ENCODE measurements at regions not wholly inside any gene's neighbourhood (a gene's known extent, or its start where the extent isn't known, plus 50 kb on each side); places are given as distances from the start of the nearest gene placed in this dataset.

DNA sequence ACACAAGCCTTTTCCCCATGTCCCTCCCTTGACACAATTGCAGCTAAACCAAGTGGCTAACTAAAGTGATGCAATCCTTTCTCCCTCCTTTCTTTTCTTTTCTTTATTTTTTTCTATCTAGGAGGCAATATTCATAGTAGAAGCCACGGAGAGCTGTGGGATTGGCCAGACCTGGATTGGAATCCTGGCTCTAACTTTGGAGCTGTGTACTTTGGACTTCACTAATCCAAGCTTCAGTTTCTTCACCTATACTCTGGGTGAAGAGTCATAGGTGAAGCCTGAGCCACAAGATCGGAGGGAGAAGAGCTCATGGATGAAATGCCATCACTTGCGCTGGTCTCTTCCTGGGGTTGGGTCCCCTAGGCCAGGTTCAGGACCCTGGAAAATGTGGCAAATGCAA is 177.2 kb downstream of the IRX5 start:
- DNase-seq (ENCODE audit: low spot score) = no peak
- in situ Hi-C loops (cut with MboI; ENCODE audit: low sequenced_read_pairs, unreplicated experiment) = no loop called here
- TF ChIP-seq, protein P1, sequence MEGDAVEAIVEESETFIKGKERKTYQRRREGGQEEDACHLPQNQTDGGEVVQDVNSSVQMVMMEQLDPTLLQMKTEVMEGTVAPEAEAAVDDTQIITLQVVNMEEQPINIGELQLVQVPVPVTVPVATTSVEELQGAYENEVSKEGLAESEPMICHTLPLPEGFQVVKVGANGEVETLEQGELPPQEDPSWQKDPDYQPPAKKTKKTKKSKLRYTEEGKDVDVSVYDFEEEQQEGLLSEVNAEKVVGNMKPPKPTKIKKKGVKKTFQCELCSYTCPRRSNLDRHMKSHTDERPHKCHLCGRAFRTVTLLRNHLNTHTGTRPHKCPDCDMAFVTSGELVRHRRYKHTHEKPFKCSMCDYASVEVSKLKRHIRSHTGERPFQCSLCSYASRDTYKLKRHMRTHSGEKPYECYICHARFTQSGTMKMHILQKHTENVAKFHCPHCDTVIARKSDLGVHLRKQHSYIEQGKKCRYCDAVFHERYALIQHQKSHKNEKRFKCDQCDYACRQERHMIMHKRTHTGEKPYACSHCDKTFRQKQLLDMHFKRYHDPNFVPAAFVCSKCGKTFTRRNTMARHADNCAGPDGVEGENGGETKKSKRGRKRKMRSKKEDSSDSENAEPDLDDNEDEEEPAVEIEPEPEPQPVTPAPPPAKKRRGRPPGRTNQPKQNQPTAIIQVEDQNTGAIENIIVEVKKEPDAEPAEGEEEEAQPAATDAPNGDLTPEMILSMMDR (IDR thresholded peaks at IDR 0.05; ENCODE audit: borderline replicate concordance, control extremely low read depth, extremely low read depth, insufficient read depth, missing control alignments) = no peak

DNA sequence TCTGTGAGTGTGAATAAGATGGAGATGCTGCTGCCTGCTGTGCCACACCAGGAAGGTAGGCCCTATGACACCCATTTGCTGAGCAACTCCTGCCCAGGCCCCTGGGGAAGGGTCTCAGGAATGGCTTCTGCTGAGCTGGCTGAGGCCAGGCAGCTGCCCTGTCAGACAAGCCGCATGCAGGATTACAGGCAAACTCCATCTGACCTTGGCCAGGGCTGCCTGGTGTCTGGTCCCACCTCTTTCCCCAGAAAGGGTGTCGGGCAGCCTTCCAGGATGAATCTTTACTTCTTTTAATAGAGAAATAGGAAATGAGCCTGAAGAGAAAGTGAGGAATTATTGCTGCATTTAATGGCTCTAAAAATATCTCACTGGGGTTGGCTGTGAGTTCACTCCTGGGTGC is 182.5 kb downstream of the IRX5 start:
- TF ChIP-seq, protein P1 (IDR thresholded peaks at IDR 0.05; ENCODE audit: borderline replicate concordance, control extremely low read depth, extremely low read depth, insufficient read depth, missing control alignments) = no peak
- in situ Hi-C loops (cut with MboI; ENCODE audit: low sequenced_read_pairs, unreplicated experiment) = no loop called here
- DNase-seq (ENCODE audit: low spot score) = no peak

GRCh38 chr16:55115506-55115905 is 184.8 kb downstream of the IRX5 start:
- TF ChIP-seq, protein P1 (IDR thresholded peaks at IDR 0.05; ENCODE audit: borderline replicate concordance, control extremely low read depth, extremely low read depth, insufficient read depth, missing control alignments) = no peak
- in situ Hi-C loops (cut with MboI; ENCODE audit: low sequenced_read_pairs, unreplicated experiment) = no loop called here
- no peak for DNase-seq (ENCODE audit: low spot score)

DNA sequence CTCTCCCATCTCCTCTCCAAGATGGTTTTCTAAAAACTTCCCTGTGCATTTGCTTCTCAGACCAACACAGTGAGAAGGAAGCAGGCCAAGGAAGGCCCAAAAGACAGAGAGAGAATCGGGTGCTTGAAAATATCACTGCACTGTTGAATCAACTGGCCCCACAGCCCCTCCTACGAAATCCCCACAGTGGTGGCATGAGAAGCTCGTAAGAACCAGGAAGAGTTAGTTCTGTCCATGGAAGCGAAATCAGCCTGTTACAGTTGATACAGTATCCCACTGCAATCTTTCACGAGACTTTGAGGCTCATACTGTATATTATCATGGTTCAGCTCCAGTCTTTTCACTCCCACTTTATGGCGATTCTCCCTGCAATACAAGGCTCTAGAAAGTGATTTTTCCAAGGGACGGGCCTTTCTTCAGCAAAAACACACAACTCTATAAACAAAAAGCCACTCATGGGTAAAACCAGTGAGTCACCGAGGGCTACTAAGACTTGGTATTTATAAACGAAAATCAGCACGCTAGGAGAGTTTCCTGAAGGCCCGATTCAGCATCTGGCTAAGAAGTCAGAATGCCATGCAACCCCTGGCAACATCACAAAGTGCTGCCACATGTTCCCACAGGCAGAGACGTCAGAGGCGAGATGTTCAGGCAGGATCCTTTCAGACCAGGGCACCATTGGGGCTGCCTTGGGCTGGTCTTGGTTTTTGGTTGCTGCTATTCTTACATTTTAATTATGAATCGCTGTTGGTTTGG is 185.7 kb downstream of the IRX5 start:
- no peak for DNase-seq (ENCODE audit: low spot score)
- in situ Hi-C loops (cut with MboI; ENCODE audit: low sequenced_read_pairs, unreplicated experiment) = no loop called here
- TF ChIP-seq, protein P1 (IDR thresholded peaks at IDR 0.05; ENCODE audit: borderline replicate concordance, control extremely low read depth, extremely low read depth, insufficient read depth, missing control alignments) = no peak

DNA sequence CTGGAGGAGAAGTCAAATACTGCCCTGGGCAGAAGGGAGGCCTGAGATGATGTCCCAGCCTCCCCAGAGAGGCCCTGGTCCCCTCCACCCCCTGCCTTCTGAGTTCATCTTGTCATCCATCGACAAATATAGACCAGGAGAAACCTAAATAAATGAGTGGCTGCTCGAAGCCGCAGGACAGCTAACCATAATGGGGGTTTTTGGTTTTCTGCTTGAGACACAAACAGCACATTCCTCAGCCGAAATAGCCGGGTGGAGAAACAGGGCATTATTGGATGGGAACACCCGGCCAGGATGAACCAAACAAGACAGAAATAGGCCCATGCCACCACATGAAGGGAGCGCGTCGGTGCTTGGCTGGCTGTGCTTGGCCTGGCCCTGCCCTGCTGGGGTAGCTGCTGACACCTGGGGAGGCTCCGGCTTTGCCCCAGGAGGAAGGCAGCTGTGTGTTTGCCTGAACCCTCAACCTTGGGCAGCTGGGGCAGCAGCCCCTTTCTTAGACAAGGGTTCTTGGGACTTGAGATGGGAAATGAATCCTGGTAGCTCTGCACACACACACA is 188.1 kb downstream of the IRX5 start:
- in situ Hi-C loops (cut with MboI; ENCODE audit: low sequenced_read_pairs, unreplicated experiment) = no loop called here
- DNase-seq (ENCODE audit: low spot score) = no peak
- TF ChIP-seq, protein P1 (IDR thresholded peaks at IDR 0.05; ENCODE audit: borderline replicate concordance, control extremely low read depth, extremely low read depth, insufficient read depth, missing control alignments) = no peak

DNA sequence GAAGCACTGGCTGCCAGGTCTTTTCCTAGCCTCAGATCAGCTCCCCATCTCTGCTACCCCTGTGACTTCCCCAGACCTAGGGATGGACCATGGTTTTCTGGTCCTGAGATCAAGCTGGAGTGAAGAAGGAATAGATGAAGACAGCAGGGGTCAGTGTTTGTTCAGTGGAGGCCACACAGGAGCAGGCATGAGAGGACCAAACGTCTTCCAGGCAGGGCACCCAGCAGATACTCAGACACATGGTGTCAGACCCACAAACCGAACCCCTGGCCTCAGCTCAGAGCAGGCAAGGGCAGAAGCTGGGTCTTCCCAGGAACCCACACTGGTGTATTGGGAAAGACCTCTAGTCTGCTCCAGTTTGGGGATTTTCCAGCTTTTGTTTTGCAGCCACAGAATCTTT is 189.7 kb downstream of the IRX5 start:
- no peak for DNase-seq (ENCODE audit: low spot score)
- TF ChIP-seq, protein P1 (IDR thresholded peaks at IDR 0.05; ENCODE audit: borderline replicate concordance, control extremely low read depth, extremely low read depth, insufficient read depth, missing control alignments) = no peak
- in situ Hi-C loops (cut with MboI; ENCODE audit: low sequenced_read_pairs, unreplicated experiment) = no loop called here
